WERI-Rb-1 (cell line): ENCODE measurements at regions not wholly inside any gene's neighbourhood (a gene's known extent, or its start where the extent isn't known, plus 50 kb on each side); places are given as distances from the start of the nearest gene placed in this dataset.

Source experiments
- DNase-seq: peaks from one replicate; pipeline ENCODE4 v3.0.0-alpha.2; 2020
- H3K27ac ChIP-seq: fragments of 250-450 bp; sonication (Bioruptor Pico); 2 replicates; pipeline ENCODE4 v1.5.1; 2020; ENCODE audit warnings: mild to moderate bottlenecking, moderate library complexity
- H3K27me3 ChIP-seq: fragments of 250-450 bp; sonication (Bioruptor Pico); 2 replicates; pipeline ENCODE4 v1.5.1; 2021; ENCODE audit warnings: mild to moderate bottlenecking, low read depth, moderate library complexity; ENCODE audit not compliant: insufficient read depth, severe bottlenecking
- H3K36me3 ChIP-seq: fragments of 250-450 bp; sonication (Bioruptor Pico); 2 replicates; pipeline ENCODE4 v1.5.1; 2020; ENCODE audit warnings: mild to moderate bottlenecking, moderate library complexity
- H3K4me3 ChIP-seq: 2 replicates; pipeline ENCODE4 v1.5.1; 2011; ENCODE audit warnings: low read depth, mild to moderate bottlenecking, control low read depth, low read length
- H3K9me3 ChIP-seq: fragments of 250-450 bp; sonication (Bioruptor Pico); 2 replicates; pipeline ENCODE4 v1.5.1; 2021; ENCODE audit warnings: mild to moderate bottlenecking, moderate library complexity; ENCODE audit not compliant: severe bottlenecking
- TF ChIP-seq, protein P1 (sequence below): IDR thresholded peaks from 2 replicates; pipeline ENCODE4 v1.5.1; 2011; ENCODE audit warnings: low read depth, mild to moderate bottlenecking, control low read depth, inconsistent platforms, low read length

DNA sequence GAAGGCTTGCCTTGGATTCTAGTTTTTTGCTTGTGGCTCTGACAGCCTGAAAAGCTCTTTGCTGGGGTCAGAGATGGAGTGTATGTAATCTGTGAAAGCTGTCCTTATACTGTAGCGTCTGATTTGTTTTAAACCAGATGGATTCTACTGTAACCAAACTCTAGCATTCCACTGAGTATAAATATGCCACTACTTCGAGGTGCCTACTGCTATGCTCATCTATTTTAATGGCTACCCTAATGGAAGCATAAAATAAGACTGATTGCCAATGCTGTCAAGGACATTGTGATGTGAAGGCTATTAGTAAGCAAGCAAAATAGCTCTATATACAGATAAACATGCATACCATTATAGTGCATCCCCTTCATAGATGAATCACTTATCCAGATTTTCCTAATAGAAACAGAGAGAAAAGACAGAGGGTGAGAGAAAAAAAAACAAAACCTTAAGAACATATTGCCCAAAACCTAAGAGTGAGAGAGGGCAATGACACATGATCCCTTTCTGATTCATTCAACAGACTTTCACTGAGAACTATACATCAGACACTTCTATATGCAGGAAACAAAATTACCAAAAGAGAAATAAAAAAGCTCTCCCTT lies 1025.8 kb upstream of the LCORL start:
- Histone ChIP-seq H3K36me3 (no peaks in the 10 kb centered on the region), H3K27me3 (peaks cover 4% of the 10 kb centered on the region), H3K27ac (no peak overlapping the region), H3K4me3 (no peak overlapping the region), H3K9me3 (no peaks in the 10 kb centered on the region)
- TF ChIP-seq, protein P1, sequence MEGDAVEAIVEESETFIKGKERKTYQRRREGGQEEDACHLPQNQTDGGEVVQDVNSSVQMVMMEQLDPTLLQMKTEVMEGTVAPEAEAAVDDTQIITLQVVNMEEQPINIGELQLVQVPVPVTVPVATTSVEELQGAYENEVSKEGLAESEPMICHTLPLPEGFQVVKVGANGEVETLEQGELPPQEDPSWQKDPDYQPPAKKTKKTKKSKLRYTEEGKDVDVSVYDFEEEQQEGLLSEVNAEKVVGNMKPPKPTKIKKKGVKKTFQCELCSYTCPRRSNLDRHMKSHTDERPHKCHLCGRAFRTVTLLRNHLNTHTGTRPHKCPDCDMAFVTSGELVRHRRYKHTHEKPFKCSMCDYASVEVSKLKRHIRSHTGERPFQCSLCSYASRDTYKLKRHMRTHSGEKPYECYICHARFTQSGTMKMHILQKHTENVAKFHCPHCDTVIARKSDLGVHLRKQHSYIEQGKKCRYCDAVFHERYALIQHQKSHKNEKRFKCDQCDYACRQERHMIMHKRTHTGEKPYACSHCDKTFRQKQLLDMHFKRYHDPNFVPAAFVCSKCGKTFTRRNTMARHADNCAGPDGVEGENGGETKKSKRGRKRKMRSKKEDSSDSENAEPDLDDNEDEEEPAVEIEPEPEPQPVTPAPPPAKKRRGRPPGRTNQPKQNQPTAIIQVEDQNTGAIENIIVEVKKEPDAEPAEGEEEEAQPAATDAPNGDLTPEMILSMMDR = no peak
- no peak for DNase-seq

DNA sequence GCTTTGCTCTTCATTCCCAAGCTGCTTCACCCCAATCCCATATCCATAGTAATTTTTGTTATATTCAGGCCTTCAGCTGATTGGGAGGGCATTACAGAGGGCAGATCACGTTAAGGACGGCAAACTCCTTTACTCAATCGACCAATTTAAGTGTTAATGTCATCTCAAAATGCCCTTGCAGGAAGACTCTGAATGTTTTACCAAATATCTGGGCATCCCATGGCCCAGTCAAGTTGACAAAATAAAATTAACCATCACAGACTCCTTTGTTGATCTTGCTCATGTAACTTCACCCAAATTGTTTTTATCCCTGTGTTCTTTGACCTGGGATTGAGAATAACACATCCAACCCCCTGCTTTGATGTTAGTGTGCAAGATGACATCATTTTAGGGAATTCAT lies 1018.3 kb upstream of the LCORL start:
- H3K4me3 ChIP-seq = no peak overlapping the region
- H3K27me3 ChIP-seq = peaks cover 4% of the 10 kb centered on the region
- no peak overlapping the region for H3K27ac ChIP-seq
- TF ChIP-seq, protein P1 = no peak
- no peaks in the 10 kb centered on the region for H3K36me3 ChIP-seq
- H3K9me3 ChIP-seq = no peaks in the 10 kb centered on the region
- DNase-seq = no peak

DNA sequence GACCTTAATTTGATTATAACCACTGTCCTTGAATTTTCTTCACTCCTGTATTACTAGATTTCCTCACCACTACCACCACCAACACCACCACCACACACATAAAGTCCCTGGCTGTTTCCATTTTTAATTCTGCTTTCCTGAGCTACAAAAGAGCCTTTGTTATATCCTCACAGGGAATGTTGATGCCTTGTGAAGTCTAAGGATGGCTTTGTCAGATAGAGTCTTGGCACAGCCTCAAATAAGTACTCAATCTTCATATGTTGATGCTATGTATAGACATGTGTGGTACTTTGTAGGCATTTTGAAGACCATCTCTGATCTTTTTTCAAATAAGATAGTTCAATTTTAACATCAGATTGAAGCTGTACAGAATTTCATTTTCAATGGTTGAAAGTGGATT lies 1016.7 kb upstream of the LCORL start:
- Histone ChIP-seq H3K27me3 (no peaks in the 10 kb centered on the region), H3K27ac (no peak overlapping the region), H3K36me3 (no peaks in the 10 kb centered on the region), H3K9me3 (no peaks in the 10 kb centered on the region), H3K4me3 (no peak overlapping the region)
- TF ChIP-seq, protein P1 = no peak
- no peak for DNase-seq

GRCh38 chr4:19033816-19034733 lies 1012.5 kb upstream of the LCORL start:
- H3K27ac ChIP-seq = no peak overlapping the region
- no peaks in the 10 kb centered on the region for H3K9me3 ChIP-seq
- H3K27me3 ChIP-seq = no peaks in the 10 kb centered on the region
- H3K36me3 ChIP-seq = no peaks in the 10 kb centered on the region
- no peak for DNase-seq
- no peak overlapping the region for H3K4me3 ChIP-seq
- TF ChIP-seq, protein P1 = no peak

- H3K9me3 ChIP-seq = no peaks in the 10 kb centered on the region
- H3K27ac ChIP-seq = no peak overlapping the region
- H3K36me3 ChIP-seq = no peaks in the 10 kb centered on the region
- no peak overlapping the region for H3K4me3 ChIP-seq
- TF ChIP-seq, protein P1 = no peak
- no peak for DNase-seq
- no peaks in the 10 kb centered on the region for H3K27me3 ChIP-seq
Observed at GRCh38 chr4:19030536-19030935, 1009.0 kb upstream of the LCORL start.
